A549 (cell line): ENCODE measurements at regions not wholly inside any gene's neighbourhood (a gene's known extent, or its start where the extent isn't known, plus 50 kb on each side); places are given as distances from the start of the nearest gene placed in this dataset.

ENCODE experiments used
- ATAC-seq, 2 experiments: fragments of 200-7000 bp in 1 of 2; fragments of >200 bp in 1 of 2; cut with Nextera tagmentation in 1 of 2; cut with Tn5 transposase in 1 of 2; 3 replicates each; pipeline versions ENCODE4 v1.8.0 to v1.9.1; 2018 to 2020; ENCODE audit warnings: mild to moderate bottlenecking in 1 of 2, moderate library complexity in 1 of 2
- CTCF ChIA-PET: fragments of 300-600 bp; sonication (Branson Sonifier 250); formaldehyde crosslinking; extraction: SDS; loops from one replicate; lab custom pipeline; 2021; ENCODE audit warnings: antibody characterized with exemption, inconsistent platforms; lab: Yijun Ruan, JAX
- POLR2A ChIA-PET: fragments of 350-600 bp; formaldehyde crosslinking; extraction: SDS; loops from one replicate; lab custom pipeline; 2021; ENCODE audit warnings: antibody characterized with exemption, inconsistent platforms; lab: Yijun Ruan, JAX
- DNase-seq, 2 experiments: peaks; one replicate each; pipeline versions ENCODE4 v3.0.0 to v3.0.0-alpha.2; 2011 to 2016; ENCODE audit warnings: low read depth in 1 of 2, low spot score in 1 of 2
- FAIRE-seq: peaks from 2 replicates; lab custom pipeline; 2011; peaks lifted over from hg19 to GRCh38; lab: Jason Lieb, UNC
- H3K27ac ChIP-seq, 2 experiments: fragments of >200 bp; sonication (Bioruptor Twin); formaldehyde crosslinking; 3 replicates each; pipeline ENCODE4 v1.5.1; 2016 to 2017
- H3K4me1 ChIP-seq: fragments of >200 bp; sonication (Bioruptor Twin); formaldehyde crosslinking; 3 replicates; pipeline ENCODE4 v1.6.1; 2016
- H3K4me2 ChIP-seq: fragments of >200 bp; sonication (Bioruptor Twin); formaldehyde crosslinking; 3 replicates; pipeline ENCODE4 v1.6.1; 2016
- H3K4me3 ChIP-seq: fragments of >200 bp; sonication (Bioruptor Twin); formaldehyde crosslinking; 3 replicates; pipeline ENCODE4 v1.5.1; 2016
- H3K9me3 ChIP-seq: fragments of >200 bp; sonication (Bioruptor Twin); formaldehyde crosslinking; 3 replicates; pipeline ENCODE4 v1.6.1; 2016
- ATOH8 ChIP-seq: fragments of 250-450 bp; sonication (Bioruptor Pico); IDR thresholded peaks from 2 replicates; pipeline ENCODE4 v1.5.0; 2020; ENCODE audit warnings: low read depth, mild to moderate bottlenecking, moderate library complexity
- BCL3 ChIP-seq: fragments of >200 bp; sonication (Bioruptor Twin); formaldehyde crosslinking; IDR thresholded peaks from 3 replicates; pipeline ENCODE4 v1.6.1; 2016
- CBX8 ChIP-seq: fragments of 200-600 bp; sonication (generic); IDR thresholded peaks from 2 replicates; pipeline ENCODE4 v1.6.1; 2016
- CEBPB ChIP-seq, 2 experiments: fragments of >200 bp in 1 of 2; sonication (Bioruptor Twin) in 1 of 2; formaldehyde crosslinking in 1 of 2; IDR thresholded peaks; 2 replicates each; pipeline ENCODE4 v1.6.1; 2012 to 2016
- CHD4 ChIP-seq: fragments of 200-600 bp; sonication (generic); IDR thresholded peaks from 2 replicates; pipeline ENCODE4 v1.6.1; 2016; ENCODE audit warnings: antibody characterized with exemption, mild to moderate bottlenecking, borderline replicate concordance
- E2F6 ChIP-seq: IDR thresholded peaks from 2 replicates; pipeline ENCODE4 v1.6.1; 2012; ENCODE audit warnings: low read depth, borderline replicate concordance
- ESRRA ChIP-seq: fragments of 150-350 bp; IDR thresholded peaks from 2 replicates; pipeline ENCODE4 v1.6.1; 2014; ENCODE audit warnings: mild to moderate bottlenecking, low read length, borderline replicate concordance
- FOSB ChIP-seq: fragments of 250-450 bp; sonication (Bioruptor Pico); IDR thresholded peaks from 2 replicates; pipeline ENCODE4 v1.5.0; 2020; ENCODE audit warnings: mild to moderate bottlenecking, moderate library complexity
- FOSL2 ChIP-seq, 2 experiments: fragments of 450-650 bp in 1 of 2; fragments of >200 bp in 1 of 2; sonication (Bioruptor Twin) in 1 of 2; formaldehyde crosslinking; IDR thresholded peaks; 2 replicates each; pipeline versions ENCODE4 v1.5.0 to v1.6.1; 2016 to 2020; ENCODE audit warnings: mild to moderate bottlenecking in 1 of 2, moderate library complexity in 1 of 2
- HDAC2 ChIP-seq: fragments of 200-600 bp; sonication (generic); IDR thresholded peaks from 2 replicates; pipeline ENCODE4 v1.6.1; 2016
- HEYL ChIP-seq: fragments of 250-450 bp; sonication (Bioruptor Pico); IDR thresholded peaks from 2 replicates; pipeline ENCODE4 v1.8.0; 2021; ENCODE audit warnings: mild to moderate bottlenecking, moderate library complexity
- HOXB13 ChIP-seq: fragments of 250-450 bp; sonication (Bioruptor Pico); IDR thresholded peaks from 2 replicates; pipeline ENCODE4 v1.5.0; 2020; ENCODE audit warnings: low read depth, mild to moderate bottlenecking, moderate library complexity
- JUN ChIP-seq, 2 experiments: fragments of >200 bp; sonication (Bioruptor Twin); formaldehyde crosslinking; IDR thresholded peaks; 2 replicates in 1 of 2; 3 replicates in 1 of 2; pipeline ENCODE4 v1.6.1; 2016 to 2017
- MAFK ChIP-seq: fragments of 450-650 bp; IDR thresholded peaks from 2 replicates; pipeline ENCODE4 v1.6.1; 2014; ENCODE audit not compliant: partially characterized antibody
- MAX ChIP-seq: IDR thresholded peaks from 2 replicates; pipeline ENCODE4 v1.6.1; 2012
- MAZ ChIP-seq: fragments of 150-350 bp; IDR thresholded peaks from 2 replicates; pipeline ENCODE4 v1.6.1; 2014; ENCODE audit warnings: antibody characterized with exemption, low read depth, low read length, borderline replicate concordance
- NPAS2 ChIP-seq: fragments of 250-450 bp; sonication (Bioruptor Pico); IDR thresholded peaks from 2 replicates; pipeline ENCODE4 v1.8.0; 2022; ENCODE audit warnings: mild to moderate bottlenecking, moderate library complexity, borderline replicate concordance
- PHF8 ChIP-seq: fragments of 200-600 bp; sonication (generic); IDR thresholded peaks from 2 replicates; pipeline ENCODE4 v1.6.1; 2016; ENCODE audit warnings: low read depth, mild to moderate bottlenecking, antibody characterized with exemption, moderate library complexity, borderline replicate concordance
- RCOR1 ChIP-seq: fragments of 150-350 bp; IDR thresholded peaks from 2 replicates; pipeline ENCODE4 v1.6.1; 2014; ENCODE audit warnings: antibody characterized with exemption, low read length, low read depth
- RFX5 ChIP-seq: fragments of 450-650 bp; IDR thresholded peaks from 2 replicates; pipeline ENCODE4 v1.7.1; 2014; ENCODE audit warnings: antibody characterized with exemption, mild to moderate bottlenecking, moderate library complexity
- TP53 ChIP-seq: fragments of 250-450 bp; sonication (Bioruptor Pico); IDR thresholded peaks from 2 replicates; pipeline ENCODE4 v1.5.0; 2021; ENCODE audit warnings: mild to moderate bottlenecking, moderate library complexity
- ZFP36 ChIP-seq: fragments of 450-650 bp; IDR thresholded peaks from 2 replicates; pipeline ENCODE4 v1.6.1; 2014; ENCODE audit warnings: borderline replicate concordance; ENCODE audit not compliant: partially characterized antibody
- WGBS: methylation state at CpG from one replicate; pipeline ENCODE4 v1.1.6; 2017; ENCODE audit errors: missing lambda C conversion rate; 5-methylcytosine and 5-hydroxymethylcytosine counted together

- no peak overlapping the region for H3K4me3 ChIP-seq
- DNase-seq = no peak
- CTCF ChIA-PET = no interaction called here
- no peaks in the 10 kb centered on the region for H3K4me1 ChIP-seq
- no peak for FAIRE-seq
- POLR2A ChIA-PET = no interaction called here
- no peak overlapping the region for H3K4me2 ChIP-seq
- H3K9me3 ChIP-seq = no peaks in the 10 kb centered on the region
- no peak overlapping the region for H3K27ac ChIP-seq
- 0% methylated on average over 1 of the region's 1 CpG for WGBS
- ATAC-seq = no peak
- no peak for TF ChIP-seq HDAC2
- TF ChIP-seq MAZ = no peak
- TF ChIP-seq ATOH8 (CRISPR knock-in tag) = no peak
- no peak for TF ChIP-seq CBX8
- no peak for TF ChIP-seq FOSL2 (IDR thresholded peaks at IDR 0.05)
- no peak for TF ChIP-seq FOSL2 (CRISPR knock-in tag; IDR thresholded peaks at IDR 0.05)
- TF ChIP-seq, all 56 proteins: peak for 0
Observed at GRCh38 chr14:66196670-66197069, 289.5 kb upstream of the CCDC196 start.

DNA sequence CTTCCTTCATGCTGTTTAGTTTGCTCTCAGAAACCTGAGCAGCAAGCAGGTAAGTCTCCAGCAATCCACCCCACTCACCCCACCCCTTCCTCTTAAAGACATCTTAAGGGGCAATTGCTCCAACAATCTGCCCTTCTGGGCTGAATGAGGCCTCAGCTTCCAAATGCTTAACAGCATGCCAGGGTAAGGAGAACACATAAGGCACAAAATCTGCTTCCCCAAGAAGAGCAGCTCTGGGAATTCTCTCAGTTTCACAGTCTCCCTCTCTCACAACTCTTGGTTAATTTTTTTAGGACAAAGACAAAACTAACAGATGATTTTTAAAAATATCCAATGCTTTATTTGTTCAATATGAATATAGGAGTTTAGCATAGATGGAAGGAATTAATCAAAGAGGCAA, 288.9 kb upstream of the CCDC196 start:
- no peak overlapping the region for H3K4me3 ChIP-seq
- TF ChIP-seq E2F6 (no peak), JUN (IDR thresholded peaks at IDR 0.05) (no peak), NPAS2 (no peak), TP53 (CRISPR knock-in tag) (no peak), RCOR1 (no peak), FOSB (CRISPR knock-in tag) (no peak), RFX5 (no peak), MAFK (no peak), CEBPB (IDR thresholded peaks at IDR 0.05) (no peak), MAZ (no peak), MAX (no peak), HDAC2 (no peak), HEYL (CRISPR knock-in tag) (no peak), BCL3 (no peak), HOXB13 (CRISPR knock-in tag) (no peak), ESRRA (no peak)
- DNase-seq (no peak), FAIRE-seq (no peak), ATAC-seq (no peak)
- H3K27ac ChIP-seq = no peak overlapping the region
- H3K4me1 ChIP-seq = no peaks in the 10 kb centered on the region
- H3K4me2 ChIP-seq = no peak overlapping the region
- CTCF ChIA-PET = no interaction called here
- POLR2A ChIA-PET = no interaction called here
- H3K9me3 ChIP-seq = no peaks in the 10 kb centered on the region

DNA sequence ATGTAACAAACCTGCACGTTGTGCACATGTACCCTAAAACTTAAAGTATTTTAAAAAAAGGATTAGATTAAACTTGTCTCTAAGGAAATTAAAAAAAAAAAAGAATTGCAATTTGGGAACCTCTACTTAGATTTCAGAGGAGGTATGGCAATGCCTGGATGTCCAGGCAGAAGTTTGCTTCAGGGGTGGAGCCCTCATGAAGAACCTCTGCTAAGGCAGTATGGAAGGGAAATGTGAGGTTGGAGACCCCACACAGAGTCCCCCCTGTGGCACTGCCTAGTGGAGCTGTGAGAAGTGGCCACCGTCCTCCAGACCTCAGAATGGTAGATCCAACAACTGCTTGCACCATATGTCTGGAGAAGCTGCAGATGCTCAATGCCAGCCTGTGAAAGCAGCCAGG, 279.6 kb upstream of the CCDC196 start:
- WGBS = 2% methylated on average over 2 of the region's 2 CpGs
- ChIA-PET CTCF (no interaction called here), POLR2A (no interaction called here)
- Histone ChIP-seq H3K4me1 (no peaks in the 10 kb centered on the region), H3K9me3 (no peaks in the 10 kb centered on the region; the same call in 2 of the 3 replicates), H3K4me3 (no peak overlapping the region), H3K27ac (no peak overlapping the region), H3K4me2 (no peak overlapping the region)
- no peak for TF ChIP-seq ZFP36
- no peak for TF ChIP-seq CBX8
- TF ChIP-seq PHF8 = no peak
- TF ChIP-seq CHD4 = no peak
- TF ChIP-seq ATOH8 (CRISPR knock-in tag) = no peak
- FAIRE-seq (no peak), ATAC-seq (no peak), DNase-seq (no peak)
